Adrenal gland (tissue), 9 donors: ENCODE measurements at regions not wholly inside any gene's neighbourhood (a gene's known extent, or its start where the extent isn't known, plus 50 kb on each side); places are given as distances from the start of the nearest gene placed in this dataset.

Source experiments
- DNase-seq, 7 donors: peaks; one replicate each; pipeline ENCODE4 v3.0.0-alpha.2; 2019 to 2020
- H3K27ac ChIP-seq, 5 donors: fragments of 200-600 bp; sonication (generic) in 4 of 5; 1 replicate in 3 of 5; 2 replicates in 2 of 5; pipeline versions ENCODE4 v1.5.1 to v1.8.0; 2016 to 2020; ENCODE audit warnings: mild to moderate bottlenecking in 1 of 5
- H3K27me3 ChIP-seq: fragments of 200-600 bp; 2 replicates; pipeline ENCODE4 v1.8.0; 2021
- H3K36me3 ChIP-seq, 2 donors: fragments of 200-600 bp; replicated peaks in 1 of 2; 1 replicate in 1 of 2; 2 replicates in 1 of 2; pipeline versions ENCODE4 v1.5.1 to v1.8.0; 2018 to 2022
- H3K4me1 ChIP-seq, 2 donors: fragments of 200-600 bp; replicated peaks in 1 of 2; 1 replicate in 1 of 2; 2 replicates in 1 of 2; pipeline versions ENCODE4 v1.5.1 to v1.8.0; 2018 to 2021
- H3K4me3 ChIP-seq, 4 donors: fragments of 200-600 bp; sonication (generic) in 3 of 4; one replicate each; pipeline ENCODE4 v1.5.1; 2016 to 2018
- H3K9me3 ChIP-seq, 3 donors: fragments of 200-600 bp; sonication (generic) in 1 of 3; replicated peaks in 1 of 3; 1 replicate in 2 of 3; 2 replicates in 1 of 3; pipeline versions ENCODE4 v1.5.1 to v1.8.0; 2016 to 2021
- POLR2A ChIP-seq, 2 donors: fragments of 450-650 bp; IDR thresholded peaks; one replicate each; pipeline ENCODE4 v1.6.1; 2017; ENCODE audit warnings: antibody characterized with exemption in 2 of 2, mild to moderate bottlenecking in 2 of 2, moderate library complexity in 1 of 2
- WGBS, 4 donors: extraction: QIAGEN DNeasy Blood & Tissue Kit in 2 of 4; methylation state at CpG; one replicate each; pipeline versions ENCODE4 v1.1.5 to v1.1.7; 2013 to 2017; 5-methylcytosine and 5-hydroxymethylcytosine counted together
- intact Hi-C, 2 donors: fragments of 100-400 bp; cut with DNase I; formaldehyde crosslinking; loops; one replicate each; pipeline versions ENCODE4 v1.14.1 to v1.15.0; 2022 to 2023
- TF ChIP-seq, protein P1 (sequence below), 6 experiments: fragments of 450-650 bp in 4 of 6; fragments of 200-600 bp in 2 of 6; sonication (generic) in 1 of 6; IDR thresholded peaks; 1 replicate in 5 of 6; 2 replicates in 1 of 6; pipeline versions ENCODE4 v1.5.1 to v1.8.0; 2016 to 2021; ENCODE audit warnings: antibody characterized with exemption in 6 of 6, mild to moderate bottlenecking in 2 of 6, moderate library complexity in 1 of 6
- donor health status: healthy with polysubstance abuse.
- donor health status: Bipolar disorder and iron deficiency.
- donor health status: DM: yes; HTN: yes; CAD: no.
- donor health status: DM: no; HTN: no; CAD: no.
- donor health status: DM: no; HTN: no; CAD: no.

DNA sequence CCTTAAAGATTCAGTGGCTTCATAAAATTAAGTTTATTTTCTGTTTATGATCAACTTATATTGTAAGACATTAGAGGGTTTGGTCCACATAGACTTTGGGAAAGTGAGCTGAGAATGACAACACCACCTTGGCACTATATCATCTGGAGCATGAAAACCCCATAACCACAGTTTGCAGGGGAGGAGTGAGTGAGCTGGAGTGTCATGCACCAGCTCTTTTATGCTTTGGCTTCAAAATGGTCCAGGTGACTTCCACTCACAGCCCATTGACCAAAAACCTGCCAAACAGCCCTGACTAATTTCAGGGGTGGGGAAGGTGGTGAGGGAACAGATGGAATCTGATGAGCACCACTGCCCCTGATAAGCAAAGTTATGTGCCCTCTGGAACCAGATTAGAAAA, 295.8 kb downstream of the DMRTA1 start:
- Histone ChIP-seq H3K4me3 (no peak overlapping the region), H3K36me3 (no peaks in the 10 kb centered on the region), H3K27ac (no peak overlapping the region), H3K9me3 (no peaks in the 10 kb centered on the region), H3K27me3 (no peaks in the 10 kb centered on the region), H3K4me1 (no peaks in the 10 kb centered on the region)
- no peak for DNase-seq
- no peak for TF ChIP-seq POLR2A (IDR thresholded peaks at IDR 0.05)
- TF ChIP-seq, protein P1, sequence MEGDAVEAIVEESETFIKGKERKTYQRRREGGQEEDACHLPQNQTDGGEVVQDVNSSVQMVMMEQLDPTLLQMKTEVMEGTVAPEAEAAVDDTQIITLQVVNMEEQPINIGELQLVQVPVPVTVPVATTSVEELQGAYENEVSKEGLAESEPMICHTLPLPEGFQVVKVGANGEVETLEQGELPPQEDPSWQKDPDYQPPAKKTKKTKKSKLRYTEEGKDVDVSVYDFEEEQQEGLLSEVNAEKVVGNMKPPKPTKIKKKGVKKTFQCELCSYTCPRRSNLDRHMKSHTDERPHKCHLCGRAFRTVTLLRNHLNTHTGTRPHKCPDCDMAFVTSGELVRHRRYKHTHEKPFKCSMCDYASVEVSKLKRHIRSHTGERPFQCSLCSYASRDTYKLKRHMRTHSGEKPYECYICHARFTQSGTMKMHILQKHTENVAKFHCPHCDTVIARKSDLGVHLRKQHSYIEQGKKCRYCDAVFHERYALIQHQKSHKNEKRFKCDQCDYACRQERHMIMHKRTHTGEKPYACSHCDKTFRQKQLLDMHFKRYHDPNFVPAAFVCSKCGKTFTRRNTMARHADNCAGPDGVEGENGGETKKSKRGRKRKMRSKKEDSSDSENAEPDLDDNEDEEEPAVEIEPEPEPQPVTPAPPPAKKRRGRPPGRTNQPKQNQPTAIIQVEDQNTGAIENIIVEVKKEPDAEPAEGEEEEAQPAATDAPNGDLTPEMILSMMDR (IDR thresholded peaks at IDR 0.05) = no peak
- intact Hi-C loops = no loop called here

DNA sequence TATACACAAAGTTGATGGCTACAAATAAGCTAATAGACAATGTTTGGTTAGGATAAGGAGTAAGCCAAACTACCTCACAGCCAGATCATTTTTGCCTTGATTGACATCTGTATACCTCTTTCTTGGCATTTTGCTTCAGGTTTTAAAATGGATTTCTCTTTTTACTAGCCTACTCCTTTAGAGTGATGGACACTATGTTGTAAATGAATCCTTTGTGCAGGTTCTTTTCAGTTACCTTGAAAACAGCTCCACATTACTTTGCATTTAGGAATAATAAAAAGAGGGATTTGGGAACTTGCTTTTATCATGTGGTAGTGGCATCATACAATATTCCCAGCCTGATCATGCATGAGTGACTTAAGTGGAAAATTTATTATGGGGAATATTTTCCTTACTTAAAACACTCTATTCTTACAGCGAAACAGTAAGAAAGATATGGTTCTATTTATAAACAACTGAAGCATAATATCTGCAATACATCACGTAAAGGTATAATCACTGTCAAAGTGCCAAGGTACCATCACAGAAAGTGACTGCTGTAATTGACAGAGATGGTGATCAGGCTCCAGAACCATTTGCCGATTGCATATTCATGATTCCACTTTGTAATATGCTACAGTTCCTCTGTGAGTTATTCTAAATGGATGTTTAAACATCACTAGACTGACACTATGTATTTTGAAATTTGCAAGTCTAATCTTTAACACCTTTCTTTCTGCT, 327.0 kb downstream of the DMRTA1 start:
- no peak for DNase-seq
- H3K36me3 ChIP-seq = no peaks in the 10 kb centered on the region
- WGBS, 4 donors = 70 to 85% (median 80%) methylated on average over 3 of the region's 3 CpGs
- H3K9me3 ChIP-seq = no peaks in the 10 kb centered on the region
- no peak overlapping the region for H3K27ac ChIP-seq
- H3K27me3 ChIP-seq = no peaks in the 10 kb centered on the region
- TF ChIP-seq, protein P1 (IDR thresholded peaks at IDR 0.05) = no peak
- no peak for TF ChIP-seq POLR2A (IDR thresholded peaks at IDR 0.05)
- intact Hi-C loops = no loop called here
- H3K4me1 ChIP-seq = no peaks in the 10 kb centered on the region
- no peak overlapping the region for H3K4me3 ChIP-seq

DNA sequence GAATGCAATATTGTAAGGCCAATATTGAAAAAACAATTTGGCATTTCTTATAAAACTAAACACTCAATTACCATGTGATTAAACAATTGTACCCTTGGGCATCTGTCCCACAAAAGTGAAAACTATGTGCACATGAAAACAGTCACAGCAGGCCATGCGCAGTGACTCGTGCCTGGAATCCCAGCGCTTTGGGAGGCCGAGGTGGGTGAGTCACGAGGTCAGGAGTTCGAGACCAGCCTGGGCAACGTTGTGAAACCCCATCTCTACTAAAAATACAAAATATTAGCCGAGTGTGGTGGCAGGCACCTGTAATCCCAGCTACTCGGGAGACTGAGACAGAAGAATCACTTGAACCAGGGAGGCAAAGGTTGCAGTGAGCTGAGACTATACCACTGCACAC, 343.7 kb downstream of the DMRTA1 start:
- intact Hi-C loops = no loop called here
- TF ChIP-seq, protein P1 (IDR thresholded peaks at IDR 0.05) = no peak
- TF ChIP-seq POLR2A (IDR thresholded peaks at IDR 0.05) = no peak
- Histone ChIP-seq H3K9me3 (no peaks in the 10 kb centered on the region), H3K4me3 (no peak overlapping the region), H3K27me3 (no peaks in the 10 kb centered on the region), H3K36me3 (no peaks in the 10 kb centered on the region), H3K4me1 (no peaks in the 10 kb centered on the region), H3K27ac (no peak overlapping the region)
- 74 to 87% (median 76%) methylated on average over 9 of the region's 9 CpGs for WGBS, 4 donors
- no peak for DNase-seq

DNA sequence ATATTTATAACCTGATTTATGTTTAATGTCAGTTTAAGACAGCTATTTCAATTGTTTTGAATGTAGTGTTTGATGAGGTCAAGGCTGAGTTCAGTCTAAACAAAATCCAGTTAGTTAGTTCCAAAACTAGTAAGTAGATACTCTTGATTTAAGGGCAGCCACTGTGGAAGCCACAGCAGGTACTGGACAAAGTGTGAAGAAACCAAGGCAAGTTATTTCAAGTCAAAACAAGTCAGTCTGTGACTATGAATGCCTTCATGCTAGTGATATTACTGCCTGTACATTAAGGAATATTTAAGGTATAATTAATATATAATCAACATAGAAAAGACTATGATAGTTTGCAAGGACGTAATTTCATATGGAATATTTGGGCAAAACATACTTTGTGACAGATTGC, 362.3 kb downstream of the DMRTA1 start:
- H3K4me3 ChIP-seq = no peak overlapping the region
- H3K4me1 ChIP-seq = no peaks in the 10 kb centered on the region
- 14 to 68% (median 51%) methylated on average over 1 of the region's 1 CpG for WGBS, 4 donors
- no peaks in the 10 kb centered on the region for H3K36me3 ChIP-seq
- intact Hi-C loops = no loop called here
- no peak overlapping the region for H3K27ac ChIP-seq
- H3K27me3 ChIP-seq = no peaks in the 10 kb centered on the region
- no peak for DNase-seq
- no peaks in the 10 kb centered on the region for H3K9me3 ChIP-seq
- no peak for TF ChIP-seq POLR2A (IDR thresholded peaks at IDR 0.05)
- TF ChIP-seq, protein P1 (IDR thresholded peaks at IDR 0.05) = no peak
